ENCODE measurements at regions not wholly inside any gene's neighbourhood (a gene's known extent, or its start where the extent isn't known, plus 50 kb on each side); places are given as distances from the start of the nearest gene placed in this dataset.

GRCh38 chr3:22523925-22524324, 679.2 kb upstream of the UBE2E2 start:
- intact Hi-C loops (cut with micrococcal nuclease) = no loop called here
- H4K20me1 ChIP-seq (ENCODE audit: insufficient read depth) = no peaks in the 10 kb centered on the region
- no peak for ATAC-seq

DNA sequence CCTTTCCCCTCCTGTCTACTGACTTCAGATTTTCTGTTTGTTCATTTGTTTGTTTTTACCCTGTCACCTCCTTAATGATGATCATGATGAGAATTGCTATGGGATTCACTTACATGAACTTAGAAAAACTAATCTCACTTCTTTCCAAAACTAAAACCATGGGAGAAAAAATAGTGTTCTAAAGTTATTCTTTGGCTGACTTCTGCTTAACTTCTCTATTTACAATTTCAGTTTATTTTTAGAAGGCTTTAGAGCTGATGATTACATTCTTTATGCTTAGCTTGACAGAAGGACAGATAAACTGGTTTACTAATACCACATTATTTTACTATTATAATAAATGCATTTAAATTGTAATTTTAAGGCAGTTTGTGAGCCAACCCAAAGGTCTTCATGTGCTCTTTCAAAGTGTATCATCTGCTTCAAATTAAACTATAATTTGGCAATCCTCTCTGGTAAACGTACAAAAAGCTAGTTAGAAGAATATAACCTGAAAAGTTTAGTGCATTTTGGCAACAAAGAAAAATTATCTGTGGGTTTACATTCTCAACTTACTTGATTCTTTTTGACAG, 676.8 kb upstream of the UBE2E2 start:
- no TSS peak for BruUV-seq (replicated peaks)
- DNase-seq (ENCODE audit: low read depth, low spot score) = no peak
- H3K36me3 ChIP-seq (ENCODE audit: control insufficient read depth in 1 of 2, insufficient read depth in 2 of 2, low read length in 2 of 2) = no peaks in the 10 kb centered on the region

More at GRCh38 chr3:22523925-22524324, 679.2 kb upstream of the UBE2E2 start:
- no peaks in the 10 kb centered on the region for H3K79me2 ChIP-seq (ENCODE audit: insufficient read depth, low read length)
- RAD21 ChIA-PET (ENCODE audit: low non-redundant PET in 1 of 2, low total read pairs in 2 of 2, uncharacterized antibody in 2 of 2, unreplicated experiment in 2 of 2) = no interaction called here
- TF ChIP-seq POLR2AphosphoS5 (IDR thresholded peaks at IDR 0.05; ENCODE audit: low read depth, low read length) (no peak), CEBPB (IDR thresholded peaks at IDR 0.05; ENCODE audit: low read depth) (no peak), SIN3A (IDR thresholded peaks at IDR 0.05; ENCODE audit: low read depth) (no peak), FOSL1 (IDR thresholded peaks at IDR 0.05; ENCODE audit: low read depth) (no peak), EGR1 (IDR thresholded peaks at IDR 0.05; ENCODE audit: low read depth) (no peak), SP1 (IDR thresholded peaks at IDR 0.05; ENCODE audit: low read depth) (no peak), RAD21 (IDR thresholded peaks at IDR 0.05; ENCODE audit: low read depth) (no peak), MAX (IDR thresholded peaks at IDR 0.05) (no peak), EZH2 (IDR thresholded peaks at IDR 0.05) (no peak), POLR2A (IDR thresholded peaks at IDR 0.05; ENCODE audit: borderline replicate concordance, extremely low read depth, insufficient read depth, insufficient read length) (no peak)
- TF ChIP-seq, protein P1, sequence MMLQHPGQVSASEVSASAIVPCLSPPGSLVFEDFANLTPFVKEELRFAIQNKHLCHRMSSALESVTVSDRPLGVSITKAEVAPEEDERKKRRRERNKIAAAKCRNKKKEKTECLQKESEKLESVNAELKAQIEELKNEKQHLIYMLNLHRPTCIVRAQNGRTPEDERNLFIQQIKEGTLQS (IDR thresholded peaks at IDR 0.05) = no peak
- H3K36me3 ChIP-seq (ENCODE audit: control insufficient read depth in 1 of 2, insufficient read depth in 2 of 2, low read length in 2 of 2) = no peaks in the 10 kb centered on the region
- no peak overlapping the region for H2AFZ ChIP-seq (ENCODE audit: low read depth, low read length, poor library complexity, severe bottlenecking)
- H3K9ac ChIP-seq (ENCODE audit: low read length) = no peak overlapping the region
- POLR2A ChIA-PET = no interaction called here
- H3K27me3 ChIP-seq (ENCODE audit: insufficient read depth, low read length) = no peaks in the 10 kb centered on the region
- CTCF ChIA-PET = no interaction called here
- peaks cover 0 to 18% of the 10 kb centered on the region in 2 experiments; a peak in 1 of 4 replicates for H3K9me3 ChIP-seq (ENCODE audit: control insufficient read depth in 1 of 2, insufficient read depth in 1 of 2, low read depth in 1 of 2, low read length in 2 of 2)
- no peak overlapping the region for H3K4me2 ChIP-seq (ENCODE audit: low read length)
- BruUV-seq (replicated peaks) = no TSS peak
- H3K4me1 ChIP-seq (ENCODE audit: control insufficient read depth in 1 of 2, insufficient read depth in 2 of 2, low read length in 2 of 2) = no peaks in the 10 kb centered on the region
- H3K27ac ChIP-seq (ENCODE audit: low read depth, low read length) = no peak overlapping the region
- no peak overlapping the region for H3K4me3 ChIP-seq (replicated peaks in 1 of 2; ENCODE audit: low read depth in 1 of 2, low read length in 2 of 2)
- DNase-seq (ENCODE audit: low read depth, low spot score) = no peak
- no peaks in the 10 kb centered on the region for H3K9me2 ChIP-seq (ENCODE audit: insufficient read depth)

More for the DNA sequence above, 676.8 kb upstream of the UBE2E2 start:
- no peak overlapping the region for H3K4me3 ChIP-seq (replicated peaks in 1 of 2; ENCODE audit: low read depth in 1 of 2, low read length in 2 of 2)
- no peaks in the 10 kb centered on the region for H3K9me2 ChIP-seq (ENCODE audit: insufficient read depth)
- intact Hi-C loops (cut with micrococcal nuclease) = no loop called here
- H3K79me2 ChIP-seq (ENCODE audit: insufficient read depth, low read length) = no peaks in the 10 kb centered on the region
- CTCF ChIA-PET = no interaction called here
- no peaks in the 10 kb centered on the region for H3K27me3 ChIP-seq (ENCODE audit: insufficient read depth, low read length)
- no peak overlapping the region for H2AFZ ChIP-seq (ENCODE audit: low read depth, low read length, poor library complexity, severe bottlenecking)
- H3K4me1 ChIP-seq (ENCODE audit: control insufficient read depth in 1 of 2, insufficient read depth in 2 of 2, low read length in 2 of 2) = no peaks in the 10 kb centered on the region
- TF ChIP-seq EZH2phosphoT487 (IDR thresholded peaks at IDR 0.05; ENCODE audit: borderline replicate concordance) (no peak), CEBPB (IDR thresholded peaks at IDR 0.05; ENCODE audit: low read depth) (no peak), POLR2A (IDR thresholded peaks at IDR 0.05; ENCODE audit: borderline replicate concordance, extremely low read depth, insufficient read depth, insufficient read length) (no peak), TCF7L2 (IDR thresholded peaks at IDR 0.05; ENCODE audit: borderline replicate concordance, extremely low read depth, insufficient read depth, insufficient read length) (no peak), ELF1 (IDR thresholded peaks at IDR 0.05; ENCODE audit: borderline replicate concordance, low read depth) (no peak), CBX3 (IDR thresholded peaks at IDR 0.05; ENCODE audit: low read depth) (no peak)
- TF ChIP-seq, protein P1 (IDR thresholded peaks at IDR 0.05) = no peak
- no peak overlapping the region for H3K4me2 ChIP-seq (ENCODE audit: low read length)
- POLR2A ChIA-PET = no interaction called here
- peaks cover 0 to 25% of the 10 kb centered on the region in 2 experiments; a peak in 1 of 4 replicates for H3K9me3 ChIP-seq (ENCODE audit: control insufficient read depth in 1 of 2, insufficient read depth in 1 of 2, low read depth in 1 of 2, low read length in 2 of 2)
- no peak for ATAC-seq
- no peaks in the 10 kb centered on the region for H4K20me1 ChIP-seq (ENCODE audit: insufficient read depth)
- H3K27ac ChIP-seq (ENCODE audit: low read depth, low read length) = no peak overlapping the region
- RAD21 ChIA-PET (ENCODE audit: low non-redundant PET in 1 of 2, low total read pairs in 2 of 2, uncharacterized antibody in 2 of 2, unreplicated experiment in 2 of 2) = no interaction called here
- H3K9ac ChIP-seq (ENCODE audit: low read length) = no peak overlapping the region
